AG04450 (cell line): ENCODE measurements at regions not wholly inside any gene's neighbourhood (a gene's known extent, or its start where the extent isn't known, plus 50 kb on each side); places are given as distances from the start of the nearest gene placed in this dataset.

Experiments
- CTCF ChIA-PET: fragments of 300-600, 350-600 bp; formaldehyde crosslinking; extraction: SDS; loops from one replicate; lab custom pipeline; 2022; ENCODE audit warnings: antibody characterized with exemption, inconsistent platforms; lab: Charles Lee
- POLR2A ChIA-PET: fragments of 350-600 bp; formaldehyde crosslinking; extraction: SDS; loops from one replicate; lab custom pipeline; 2021; ENCODE audit warnings: antibody characterized with exemption, inconsistent platforms; lab: Yijun Ruan, JAX
- DNase-seq: peaks from one replicate; pipeline ENCODE4 v3.0.0-alpha.2; 2011; ENCODE audit warnings: low read depth, low spot score
- H3K27ac ChIP-seq: one replicate; pipeline ENCODE4 v1.5.1; 2012; ENCODE audit warnings: low read depth, low read length, control low read depth
- H3K27me3 ChIP-seq: one replicate; pipeline ENCODE4 v1.6.0; 2012; ENCODE audit warnings: low read length; ENCODE audit not compliant: control insufficient read depth, insufficient read depth
- H3K4me3 ChIP-seq: 2 replicates; pipeline ENCODE4 v1.5.1; 2011; ENCODE audit warnings: mild to moderate bottlenecking, low read depth, low read length, control low read depth
- H3K9me3 ChIP-seq: 2 replicates; pipeline ENCODE4 v1.5.1; 2012; ENCODE audit warnings: low read length; ENCODE audit not compliant: control insufficient read depth, insufficient read depth
- TF ChIP-seq, protein P1 (sequence below): IDR thresholded peaks from 2 replicates; pipeline ENCODE4 v1.5.1; 2011; ENCODE audit warnings: low read depth, low read length, control low read depth, inconsistent platforms

GRCh38 chr16:65782611-65783600, 583.6 kb upstream of the CDH5 start:
- CTCF ChIA-PET = no interaction called here
- H3K27ac ChIP-seq = no peak overlapping the region

GRCh38 chr16:65781855-65782254, 584.6 kb upstream of the CDH5 start:
- Histone ChIP-seq H3K27me3 (peaks cover 3% of the 10 kb centered on the region), H3K4me3 (no peak overlapping the region), H3K27ac (no peak overlapping the region), H3K9me3 (no peaks in the 10 kb centered on the region)
- TF ChIP-seq, protein P1, sequence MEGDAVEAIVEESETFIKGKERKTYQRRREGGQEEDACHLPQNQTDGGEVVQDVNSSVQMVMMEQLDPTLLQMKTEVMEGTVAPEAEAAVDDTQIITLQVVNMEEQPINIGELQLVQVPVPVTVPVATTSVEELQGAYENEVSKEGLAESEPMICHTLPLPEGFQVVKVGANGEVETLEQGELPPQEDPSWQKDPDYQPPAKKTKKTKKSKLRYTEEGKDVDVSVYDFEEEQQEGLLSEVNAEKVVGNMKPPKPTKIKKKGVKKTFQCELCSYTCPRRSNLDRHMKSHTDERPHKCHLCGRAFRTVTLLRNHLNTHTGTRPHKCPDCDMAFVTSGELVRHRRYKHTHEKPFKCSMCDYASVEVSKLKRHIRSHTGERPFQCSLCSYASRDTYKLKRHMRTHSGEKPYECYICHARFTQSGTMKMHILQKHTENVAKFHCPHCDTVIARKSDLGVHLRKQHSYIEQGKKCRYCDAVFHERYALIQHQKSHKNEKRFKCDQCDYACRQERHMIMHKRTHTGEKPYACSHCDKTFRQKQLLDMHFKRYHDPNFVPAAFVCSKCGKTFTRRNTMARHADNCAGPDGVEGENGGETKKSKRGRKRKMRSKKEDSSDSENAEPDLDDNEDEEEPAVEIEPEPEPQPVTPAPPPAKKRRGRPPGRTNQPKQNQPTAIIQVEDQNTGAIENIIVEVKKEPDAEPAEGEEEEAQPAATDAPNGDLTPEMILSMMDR = no peak
- POLR2A ChIA-PET = no interaction called here
- CTCF ChIA-PET = no interaction called here
- no peak for DNase-seq

More at GRCh38 chr16:65782611-65783600, 583.6 kb upstream of the CDH5 start:
- no peaks in the 10 kb centered on the region for H3K9me3 ChIP-seq
- no peak overlapping the region for H3K4me3 ChIP-seq
- DNase-seq = no peak
- TF ChIP-seq, protein P1 = no peak
- POLR2A ChIA-PET = no interaction called here
- peaks cover 5% of the 10 kb centered on the region for H3K27me3 ChIP-seq

DNA sequence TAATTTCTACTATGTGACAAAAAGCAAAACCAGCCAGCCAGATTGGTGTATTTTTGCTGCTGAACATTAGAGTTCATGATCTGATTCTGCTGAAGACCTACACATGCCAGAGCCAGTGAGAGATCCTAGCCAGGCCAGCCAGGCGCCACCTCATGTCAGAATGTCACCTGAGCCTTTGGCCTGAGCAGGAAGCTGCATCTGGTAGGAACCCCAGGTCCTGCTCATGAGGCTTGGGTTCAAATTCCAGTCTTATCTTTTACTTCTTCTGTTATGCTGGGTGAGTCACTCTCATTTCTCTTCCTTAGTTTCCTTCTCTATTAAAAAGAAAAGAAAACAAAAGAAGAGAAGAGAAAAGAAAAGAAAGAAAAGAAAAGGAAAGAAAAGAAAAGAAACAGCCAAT, 585.1 kb upstream of the CDH5 start:
- no peak for DNase-seq
- TF ChIP-seq, protein P1 = no peak
- Histone ChIP-seq H3K27me3 (peaks cover 2% of the 10 kb centered on the region), H3K4me3 (no peak overlapping the region), H3K27ac (no peak overlapping the region), H3K9me3 (no peaks in the 10 kb centered on the region)
- ChIA-PET CTCF (no interaction called here), POLR2A (no interaction called here)

DNA sequence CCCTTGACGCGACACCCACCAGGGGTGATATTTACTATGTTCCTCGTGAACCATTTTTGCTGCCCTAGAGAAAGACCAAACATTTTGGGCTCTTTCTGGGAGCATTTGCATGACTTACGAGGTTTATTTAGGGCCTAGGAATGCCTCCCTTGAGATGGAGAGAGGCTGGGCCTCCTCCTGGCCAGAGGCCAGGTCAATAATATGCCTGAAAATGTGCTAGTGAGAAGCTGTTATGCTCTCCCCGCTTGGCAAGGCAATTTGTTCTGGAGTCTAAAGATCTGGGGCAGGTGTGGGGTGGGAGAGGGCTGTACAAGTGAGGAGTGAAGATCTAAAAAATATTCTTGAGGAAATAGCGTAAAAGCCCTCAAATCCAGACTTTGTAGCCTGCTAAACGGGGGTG, 587.3 kb upstream of the CDH5 start:
- Histone ChIP-seq H3K9me3 (no peaks in the 10 kb centered on the region), H3K4me3 (no peak overlapping the region), H3K27ac (no peak overlapping the region), H3K27me3 (peaks cover 2% of the 10 kb centered on the region)
- TF ChIP-seq, protein P1 = no peak
- no peak for DNase-seq
- CTCF ChIA-PET = no interaction called here
- POLR2A ChIA-PET = no interaction called here

DNA sequence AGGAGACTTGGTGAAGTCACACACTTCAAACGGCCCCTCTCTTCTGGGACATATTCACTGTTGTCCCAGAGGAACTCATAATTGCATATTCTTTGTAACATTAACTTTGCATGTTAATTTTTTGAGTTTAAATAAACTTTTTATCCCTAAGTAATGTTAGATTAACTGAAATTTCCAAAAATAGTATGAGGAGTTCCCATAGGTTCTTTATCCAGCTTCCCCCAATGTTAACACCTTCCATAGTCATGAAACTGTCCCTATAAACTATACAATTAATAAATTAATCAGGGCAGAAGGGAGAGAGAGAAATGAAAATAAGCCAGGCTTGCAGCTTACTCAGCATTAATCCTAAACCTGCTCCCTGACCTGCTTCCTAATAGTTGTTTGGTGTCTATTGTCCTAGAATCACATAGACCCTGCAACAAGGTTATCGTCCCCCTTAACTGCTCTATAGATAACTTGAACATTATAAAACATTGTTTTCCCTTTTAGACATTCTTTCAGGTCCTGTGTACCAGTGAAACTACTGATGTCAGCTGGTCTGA, 589.8 kb upstream of the CDH5 start:
- Histone ChIP-seq H3K27ac (no peak overlapping the region), H3K27me3 (no peaks in the 10 kb centered on the region), H3K4me3 (no peak overlapping the region), H3K9me3 (no peaks in the 10 kb centered on the region)
- POLR2A ChIA-PET = no interaction called here
- TF ChIP-seq, protein P1 = no peak
- DNase-seq = no peak
- CTCF ChIA-PET = interaction anchor here (0.8 kb wide), 1 partner anchor 367 kb away, joined by 4 read pairs; no protein-coding TSS in a partner anchor
